Cardiac muscle cell (in vitro differentiated cells and primary cell): ENCODE measurements at regions not wholly inside any gene's neighbourhood (a gene's known extent, or its start where the extent isn't known, plus 50 kb on each side); places are given as distances from the start of the nearest gene placed in this dataset.

Experiments
- DNase-seq, 2 donors: peaks; one replicate each; pipeline versions ENCODE4 v3.0.0 to v3.0.0-alpha.2; 2010 to 2017; ENCODE audit warnings: low read depth in 1 of 2, low spot score in 1 of 2
- H3K27ac ChIP-seq: fragments of 200-600 bp; sonication (generic); 2 replicates; pipeline ENCODE4 v1.5.1; 2016
- H3K27me3 ChIP-seq: fragments of 200-600 bp; sonication (generic); 2 replicates; pipeline ENCODE4 v1.6.0; 2016; ENCODE audit warnings: control low read depth
- H3K36me3 ChIP-seq: fragments of 200-600 bp; sonication (generic); 2 replicates; pipeline ENCODE4 v1.5.1; 2016; ENCODE audit warnings: control low read depth
- H3K4me1 ChIP-seq: fragments of 200-600 bp; sonication (generic); 2 replicates; pipeline ENCODE4 v1.8.1; 2017; ENCODE audit warnings: low read depth, mild to moderate bottlenecking, mixed run types
- H3K4me3 ChIP-seq: fragments of 200-600 bp; sonication (generic); 2 replicates; pipeline ENCODE4 v1.5.1; 2016; ENCODE audit warnings: mild to moderate bottlenecking
- H3K9me3 ChIP-seq: fragments of 200-600 bp; sonication (generic); 2 replicates; pipeline ENCODE4 v1.5.1; 2017; ENCODE audit warnings: low read depth, mild to moderate bottlenecking, control low read depth
- TF ChIP-seq, protein P1 (sequence below): IDR thresholded peaks from 2 replicates; pipeline ENCODE4 v1.5.1; 2012; ENCODE audit warnings: low read depth, mild to moderate bottlenecking, low read length

DNA sequence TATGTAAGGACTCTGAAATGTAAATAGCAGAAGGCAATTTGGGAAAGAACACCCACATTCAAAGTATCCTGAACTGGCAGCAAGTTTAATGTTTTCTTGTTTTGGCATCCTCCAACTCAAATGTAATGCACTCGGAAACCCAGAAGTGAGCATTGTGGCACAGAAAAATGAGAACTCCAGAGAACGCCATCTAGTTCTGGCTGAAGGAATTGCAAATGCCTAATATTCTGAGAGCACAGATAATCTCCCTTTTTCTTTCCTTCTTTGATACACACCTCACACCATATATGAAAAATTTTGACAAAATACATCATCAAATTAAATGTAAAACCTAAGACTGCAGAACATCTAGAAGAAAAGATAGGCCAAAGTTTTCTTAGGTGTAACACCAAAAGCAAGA is 52.1 kb downstream of the PWWP3B start:
- DNase-seq, result peak; percentile 5 to 7
- TF ChIP-seq, protein P1, sequence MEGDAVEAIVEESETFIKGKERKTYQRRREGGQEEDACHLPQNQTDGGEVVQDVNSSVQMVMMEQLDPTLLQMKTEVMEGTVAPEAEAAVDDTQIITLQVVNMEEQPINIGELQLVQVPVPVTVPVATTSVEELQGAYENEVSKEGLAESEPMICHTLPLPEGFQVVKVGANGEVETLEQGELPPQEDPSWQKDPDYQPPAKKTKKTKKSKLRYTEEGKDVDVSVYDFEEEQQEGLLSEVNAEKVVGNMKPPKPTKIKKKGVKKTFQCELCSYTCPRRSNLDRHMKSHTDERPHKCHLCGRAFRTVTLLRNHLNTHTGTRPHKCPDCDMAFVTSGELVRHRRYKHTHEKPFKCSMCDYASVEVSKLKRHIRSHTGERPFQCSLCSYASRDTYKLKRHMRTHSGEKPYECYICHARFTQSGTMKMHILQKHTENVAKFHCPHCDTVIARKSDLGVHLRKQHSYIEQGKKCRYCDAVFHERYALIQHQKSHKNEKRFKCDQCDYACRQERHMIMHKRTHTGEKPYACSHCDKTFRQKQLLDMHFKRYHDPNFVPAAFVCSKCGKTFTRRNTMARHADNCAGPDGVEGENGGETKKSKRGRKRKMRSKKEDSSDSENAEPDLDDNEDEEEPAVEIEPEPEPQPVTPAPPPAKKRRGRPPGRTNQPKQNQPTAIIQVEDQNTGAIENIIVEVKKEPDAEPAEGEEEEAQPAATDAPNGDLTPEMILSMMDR, result peak; percentile 46
- no peak overlapping the region for H3K27ac ChIP-seq
- no peaks in the 10 kb centered on the region for H3K9me3 ChIP-seq
- H3K4me3 ChIP-seq, result no peak overlapping the region
- no peaks in the 10 kb centered on the region for H3K36me3 ChIP-seq
- H3K4me1 ChIP-seq, result no peaks in the 10 kb centered on the region
- no peaks in the 10 kb centered on the region for H3K27me3 ChIP-seq

DNA sequence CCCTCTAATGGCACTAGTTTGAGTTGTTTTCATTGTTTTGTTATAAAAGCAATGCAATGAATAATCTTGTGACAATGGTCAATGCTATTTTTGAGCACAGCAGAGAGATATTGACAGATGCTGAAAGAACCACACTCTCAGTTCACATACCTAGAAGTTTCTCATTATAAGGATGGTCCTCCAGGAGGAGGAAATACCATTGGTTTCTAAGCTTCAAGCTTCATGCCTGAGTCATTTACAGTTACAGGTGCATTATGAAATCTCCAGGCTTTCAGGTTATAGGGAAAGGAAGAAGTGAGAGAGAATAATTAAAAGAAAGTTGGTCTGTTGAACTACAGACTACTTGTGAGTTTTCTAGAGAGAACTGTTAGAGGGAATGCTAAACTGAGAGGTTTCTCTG is 75.3 kb downstream of the PWWP3B start:
- Histone ChIP-seq H3K27me3 (no peaks in the 10 kb centered on the region), H3K27ac (no peak overlapping the region), H3K4me3 (no peak overlapping the region), H3K9me3 (peaks cover 3% of the 10 kb centered on the region), H3K4me1 (no peaks in the 10 kb centered on the region), H3K36me3 (no peaks in the 10 kb centered on the region)
- TF ChIP-seq, protein P1, result no peak
- DNase-seq, result no peak

DNA sequence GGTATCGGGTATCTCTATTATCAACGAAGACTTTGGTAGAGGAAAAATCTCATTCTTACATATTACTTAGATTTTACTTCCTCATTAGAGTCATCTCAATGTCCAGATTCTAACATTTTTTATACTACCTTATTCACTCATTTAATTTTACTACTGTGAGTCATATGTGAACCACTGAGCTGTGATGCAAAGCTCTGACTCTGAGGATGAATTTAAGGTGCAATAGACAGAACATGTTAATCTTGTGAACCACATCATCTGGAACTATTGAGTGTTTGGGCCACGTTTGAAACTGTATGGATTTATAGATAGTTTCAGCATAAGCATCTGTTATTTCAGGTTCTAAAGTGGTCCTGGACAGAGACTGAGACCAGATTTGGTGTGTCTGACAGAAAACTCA is 78.4 kb downstream of the PWWP3B start:
- Histone ChIP-seq H3K27me3 (no peaks in the 10 kb centered on the region), H3K36me3 (no peaks in the 10 kb centered on the region), H3K4me1 (no peaks in the 10 kb centered on the region), H3K27ac (no peak overlapping the region), H3K9me3 (peaks cover 3% of the 10 kb centered on the region), H3K4me3 (no peak overlapping the region)
- DNase-seq, result peak in 1 of 2 donors; percentile 9
- TF ChIP-seq, protein P1, result no peak

DNA sequence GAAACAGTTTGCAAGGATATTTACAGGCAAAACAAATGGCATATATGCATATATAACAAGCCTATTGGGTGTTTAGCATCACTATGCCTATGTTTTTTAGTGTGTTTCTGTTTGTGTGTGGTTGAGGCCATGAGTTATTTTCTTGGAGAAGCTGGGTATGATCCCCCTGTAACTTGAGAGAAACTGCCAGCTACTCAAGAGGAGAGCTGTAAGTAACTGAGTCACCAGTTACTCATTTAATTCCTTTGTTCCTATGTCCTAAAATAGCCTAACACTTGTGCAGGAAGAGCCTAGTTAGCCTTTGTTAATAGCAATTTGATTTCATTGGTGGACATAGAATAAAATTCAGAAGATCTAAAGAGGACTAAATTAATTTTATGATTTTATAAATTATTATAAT is 79.1 kb downstream of the PWWP3B start:
- Histone ChIP-seq H3K27me3 (no peaks in the 10 kb centered on the region), H3K4me1 (no peaks in the 10 kb centered on the region), H3K4me3 (no peak overlapping the region), H3K27ac (no peak overlapping the region), H3K36me3 (no peaks in the 10 kb centered on the region), H3K9me3 (peaks cover 3% of the 10 kb centered on the region)
- TF ChIP-seq, protein P1, result no peak
- DNase-seq, result peak in 1 of 2 donors; percentile 25

DNA sequence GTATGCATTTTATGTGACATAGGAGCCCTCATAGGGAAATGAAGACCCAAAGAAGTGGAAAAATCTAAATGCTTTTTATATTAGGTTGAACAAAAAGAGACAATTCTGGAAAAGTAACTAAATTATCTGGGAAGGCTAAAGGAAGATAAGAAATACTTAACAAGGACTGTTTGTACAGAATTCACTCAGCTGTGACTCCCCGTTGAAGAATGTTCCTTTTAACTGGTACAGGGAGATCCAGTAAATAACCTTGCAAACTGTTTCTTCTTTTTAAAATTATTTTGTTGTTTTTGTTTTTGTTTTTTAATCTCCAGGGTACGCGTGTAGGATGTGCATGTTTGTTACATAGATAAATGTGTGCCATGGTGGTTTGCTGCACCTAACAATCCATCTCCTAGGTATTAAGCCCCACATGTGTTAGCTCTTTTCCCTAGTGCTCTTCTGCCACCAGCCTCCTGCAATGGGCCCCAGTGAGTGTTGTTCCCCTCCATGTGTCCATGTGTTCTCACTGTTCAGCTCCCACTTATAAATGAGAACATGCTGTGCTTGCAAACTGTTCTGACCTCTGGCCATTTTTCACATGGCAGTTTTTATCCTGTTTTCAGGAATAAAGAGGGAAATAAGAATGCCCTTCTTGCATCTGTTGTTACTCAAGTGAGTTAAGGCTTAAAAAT is 81.7 kb downstream of the PWWP3B start:
- Histone ChIP-seq H3K36me3 (no peaks in the 10 kb centered on the region), H3K4me3 (no peak overlapping the region), H3K9me3 (peaks cover 3% of the 10 kb centered on the region), H3K27me3 (no peaks in the 10 kb centered on the region), H3K27ac (no peak overlapping the region), H3K4me1 (no peaks in the 10 kb centered on the region)
- peak in 1 of 2 donors; percentile 58 for DNase-seq
- TF ChIP-seq, protein P1, result no peak
